ENCODE measurements at regions not wholly inside any gene's neighbourhood (a gene's known extent, or its start where the extent isn't known, plus 50 kb on each side); places are given as distances from the start of the nearest gene placed in this dataset.

- no peak overlapping the region for H3K9ac ChIP-seq (ENCODE audit: low read depth in 2 of 2, low read length in 2 of 2)
- TF ChIP-seq CTCF (IDR thresholded peaks at IDR 0.05), result no peak
- no peak overlapping the region for H3K4me3 ChIP-seq
- no peaks in the 10 kb centered on the region for H3K9me3 ChIP-seq
- H3K27ac ChIP-seq, result no peak overlapping the region
- no peaks in the 10 kb centered on the region for H3K36me3 ChIP-seq
- intact Hi-C loops (cut with DNase I), result no loop called here
- no peaks in the 10 kb centered on the region for H3K27me3 ChIP-seq
- DNase-seq, result no peak
- no peaks in the 10 kb centered on the region for H3K4me1 ChIP-seq
Measured at GRCh38 chr10:125557801-125558505, 125.0 kb downstream of the TEX36 start.

- Histone ChIP-seq H3K4me1 (no peaks in the 10 kb centered on the region), H3K27me3 (no peaks in the 10 kb centered on the region), H3K9ac (ENCODE audit: low read depth in 2 of 2, low read length in 2 of 2) (no peak overlapping the region), H3K9me3 (no peaks in the 10 kb centered on the region), H3K4me3 (no peak overlapping the region), H3K27ac (no peak overlapping the region), H3K36me3 (no peaks in the 10 kb centered on the region)
- intact Hi-C loops (cut with DNase I), result no loop called here
- DNase-seq, result no peak
- TF ChIP-seq CTCF (IDR thresholded peaks at IDR 0.05), result no peak
Measured at GRCh38 chr10:125557311-125557710, 125.7 kb downstream of the TEX36 start.

GRCh38 chr10:125556882-125557281 is 126.1 kb downstream of the TEX36 start:
- Histone ChIP-seq H3K27ac (no peak overlapping the region), H3K36me3 (no peaks in the 10 kb centered on the region), H3K4me3 (no peak overlapping the region), H3K9me3 (no peaks in the 10 kb centered on the region), H3K9ac (ENCODE audit: low read depth in 2 of 2, low read length in 2 of 2) (no peak overlapping the region), H3K4me1 (no peaks in the 10 kb centered on the region), H3K27me3 (no peaks in the 10 kb centered on the region)
- no peak for TF ChIP-seq CTCF (IDR thresholded peaks at IDR 0.05)
- intact Hi-C loops (cut with DNase I), result no loop called here
- DNase-seq, result no peak

GRCh38 chr10:125555743-125556142 is 127.2 kb downstream of the TEX36 start:
- Histone ChIP-seq H3K27me3 (no peaks in the 10 kb centered on the region), H3K9ac (ENCODE audit: low read depth in 2 of 2, low read length in 2 of 2) (no peak overlapping the region), H3K9me3 (no peaks in the 10 kb centered on the region), H3K4me1 (no peaks in the 10 kb centered on the region), H3K4me3 (no peak overlapping the region), H3K27ac (no peak overlapping the region), H3K36me3 (no peaks in the 10 kb centered on the region)
- TF ChIP-seq CTCF (IDR thresholded peaks at IDR 0.05), result no peak
- intact Hi-C loops (cut with DNase I), result no loop called here
- DNase-seq, result no peak

GRCh38 chr10:125555267-125555666 is 127.7 kb downstream of the TEX36 start:
- H3K9ac ChIP-seq (ENCODE audit: low read depth in 2 of 2, low read length in 2 of 2), result no peak overlapping the region
- no peaks in the 10 kb centered on the region for H3K9me3 ChIP-seq
- intact Hi-C loops (cut with DNase I), result no loop called here
- TF ChIP-seq CTCF (IDR thresholded peaks at IDR 0.05), result no peak
- no peaks in the 10 kb centered on the region for H3K36me3 ChIP-seq
- H3K27me3 ChIP-seq, result no peaks in the 10 kb centered on the region
- no peak overlapping the region for H3K4me3 ChIP-seq
- H3K27ac ChIP-seq, result no peak overlapping the region
- H3K4me1 ChIP-seq, result no peaks in the 10 kb centered on the region
- DNase-seq, result no peak

Data from colonic mucosa (tissue), 4 donors.